ENCODE measurements at regions not wholly inside any gene's neighbourhood (a gene's known extent, or its start where the extent isn't known, plus 50 kb on each side); places are given as distances from the start of the nearest gene placed in this dataset.
"Not testable (repeated sequence)": the region's sequence is repeated elsewhere in the genome, so short reads cannot be mapped to it uniquely, and the experiment has no call there.

GRCh38 chrX:40788698-40789097 is 53.4 kb upstream of the MED14 start:
- not testable (repeated sequence) for DNase-seq

- no peak for DNase-seq
These were observed 57.1 kb upstream of the MED14 start for GRCh38 chrX:40792433-40792832.

- DNase-seq, result not testable (repeated sequence)
These were observed 59.4 kb upstream of the MED14 start for GRCh38 chrX:40794829-40795130.

GRCh38 chrX:40799745-40800144 is 64.4 kb upstream of the MED14 start:
- DNase-seq, result not testable (repeated sequence)

- no peak for DNase-seq
These were observed 70.1 kb upstream of the MED14 start for GRCh38 chrX:40805404-40805803.

- no peak for DNase-seq
These were observed 71.3 kb upstream of the MED14 start for GRCh38 chrX:40806513-40807220.

GRCh38 chrX:40807384-40807783 is 72.0 kb upstream of the MED14 start:
- no peak for DNase-seq

GRCh38 chrX:40808203-40808602 is 72.9 kb upstream of the MED14 start:
- DNase-seq, result no peak

- no peak for DNase-seq
These were observed 73.9 kb upstream of the MED14 start for GRCh38 chrX:40809210-40809609.

- not testable (repeated sequence) for DNase-seq
These were observed 79.7 kb upstream of the MED14 start for GRCh38 chrX:40815045-40815444.

- DNase-seq, result no peak
These were observed 81.6 kb upstream of the MED14 start for GRCh38 chrX:40816906-40817305.

- DNase-seq, result no peak
These were observed 82.9 kb upstream of the MED14 start for GRCh38 chrX:40818236-40818635.

GRCh38 chrX:40821780-40822179 is 86.4 kb upstream of the MED14 start:
- DNase-seq, result no peak

GRCh38 chrX:40827331-40827730 is 92.0 kb upstream of the MED14 start:
- no peak for DNase-seq

- DNase-seq, result no peak
These were observed 96.4 kb upstream of the MED14 start for GRCh38 chrX:40831750-40832149.

GRCh38 chrX:40832723-40833122 is 97.4 kb upstream of the MED14 start:
- DNase-seq, result no peak

GRCh38 chrX:40834225-40834624 is 98.9 kb upstream of the MED14 start:
- DNase-seq, result no peak

GRCh38 chrX:40835526-40835925 is 100.2 kb upstream of the MED14 start:
- no peak for DNase-seq

- DNase-seq, result no peak
These were observed 108.3 kb upstream of the MED14 start for GRCh38 chrX:40843643-40844042.

- DNase-seq, result no peak
These were observed 109.1 kb upstream of the MED14 start for GRCh38 chrX:40844471-40844870.

GRCh38 chrX:40845331-40845911 is 110.1 kb upstream of the MED14 start:
- peak; percentile 80 for DNase-seq

GRCh38 chrX:40849906-40850823 is 114.8 kb upstream of the MED14 start:
- DNase-seq, result no peak

GRCh38 chrX:40852586-40852985 is 117.2 kb upstream of the MED14 start:
- DNase-seq, result no peak
